Stimulated activated CD8-positive, alpha-beta memory T cell treated with anti-CD3 and anti-CD28 coated beads, Interleukin-4, amount 100 ng/mL, for 4 hours (primary cell): ENCODE measurements at regions not wholly inside any gene's neighbourhood (a gene's known extent, or its start where the extent isn't known, plus 50 kb on each side); places are given as distances from the start of the nearest gene placed in this dataset.

Experiments
- DNase-seq, 2 donors: peaks; one replicate each; pipeline ENCODE4 v3.0.0-alpha.2; 2020; ENCODE audit warnings: low read depth in 2 of 2, low spot score in 1 of 2

DNA sequence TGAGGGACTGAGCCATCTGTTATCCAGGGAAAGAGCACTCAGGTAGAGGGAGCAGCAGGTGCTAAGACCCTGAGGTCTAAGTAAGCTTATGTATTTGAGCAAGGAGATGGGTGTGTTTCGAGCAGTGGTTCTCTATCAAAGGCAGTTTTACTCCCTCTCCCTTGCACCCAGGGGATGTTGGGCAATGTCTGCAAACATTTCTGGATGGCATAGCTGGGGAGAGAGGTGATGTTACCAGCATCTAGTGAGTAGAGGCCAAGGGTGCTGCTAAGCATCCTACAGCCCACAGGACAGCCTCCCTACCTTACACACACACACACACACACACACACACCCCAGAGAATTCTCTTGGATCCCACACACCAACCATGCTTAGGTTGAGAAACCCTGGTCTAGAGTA lies 221.0 kb upstream of the PWP1 start:
- no peak for DNase-seq

DNA sequence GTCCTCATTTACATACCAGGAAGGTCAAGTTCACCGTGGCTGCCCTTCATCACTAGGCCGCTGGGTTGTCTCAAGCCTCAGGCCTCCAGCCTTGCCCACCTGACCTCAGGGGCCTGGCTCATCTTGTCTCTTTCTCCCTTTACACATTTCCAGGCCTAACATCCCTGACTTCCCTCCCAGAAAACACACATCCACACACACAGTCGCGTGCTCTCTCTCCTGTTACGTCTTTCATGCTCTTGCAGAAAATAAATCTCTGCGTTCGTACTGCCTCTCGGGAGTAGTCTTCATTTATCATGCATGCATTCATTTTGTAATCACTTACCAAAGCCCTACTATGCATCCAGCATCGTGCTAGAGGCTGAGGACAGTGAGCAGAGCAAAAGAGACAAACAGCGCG lies 220.0 kb upstream of the PWP1 start:
- no peak for DNase-seq

DNA sequence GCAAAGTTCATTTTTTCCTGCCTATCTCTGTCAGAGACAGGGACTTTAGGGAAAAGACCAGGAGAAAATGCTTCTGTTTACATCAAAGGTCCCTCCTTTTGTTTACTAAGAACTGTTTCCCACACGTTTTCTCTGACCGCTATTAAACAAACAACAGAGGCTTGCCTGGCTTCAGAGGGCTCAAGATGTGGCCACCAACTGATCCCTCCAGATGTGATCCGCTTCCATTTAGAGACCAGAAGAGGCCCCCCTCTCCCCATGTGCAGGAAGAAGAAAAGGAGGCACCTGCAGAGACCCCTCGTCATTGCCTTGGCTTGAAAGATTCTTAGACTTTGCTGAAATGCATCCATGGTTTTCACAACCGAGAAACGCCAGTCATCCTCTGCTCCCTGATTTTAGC lies 217.9 kb upstream of the PWP1 start:
- no peak for DNase-seq

DNA sequence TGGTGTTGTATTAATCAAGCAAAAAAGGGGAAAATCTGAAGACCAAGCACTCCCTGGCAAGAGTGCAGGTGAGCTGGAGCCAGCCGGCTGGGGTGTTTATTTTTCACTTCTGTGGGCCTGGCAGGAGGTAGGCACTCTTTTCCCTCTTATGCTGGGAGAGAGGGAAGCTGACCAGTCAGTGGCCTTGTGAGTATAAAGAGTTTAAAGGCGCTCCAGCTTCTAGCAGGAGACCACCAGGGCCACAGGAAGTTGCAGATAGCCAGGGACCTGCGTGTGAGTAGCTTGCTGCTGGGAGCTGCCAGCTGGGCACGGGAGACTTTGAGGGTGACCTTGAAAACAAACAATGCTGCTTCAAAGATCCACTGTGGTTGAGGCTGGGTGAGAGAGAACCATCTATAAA lies 217.4 kb upstream of the PWP1 start:
- no peak for DNase-seq

DNA sequence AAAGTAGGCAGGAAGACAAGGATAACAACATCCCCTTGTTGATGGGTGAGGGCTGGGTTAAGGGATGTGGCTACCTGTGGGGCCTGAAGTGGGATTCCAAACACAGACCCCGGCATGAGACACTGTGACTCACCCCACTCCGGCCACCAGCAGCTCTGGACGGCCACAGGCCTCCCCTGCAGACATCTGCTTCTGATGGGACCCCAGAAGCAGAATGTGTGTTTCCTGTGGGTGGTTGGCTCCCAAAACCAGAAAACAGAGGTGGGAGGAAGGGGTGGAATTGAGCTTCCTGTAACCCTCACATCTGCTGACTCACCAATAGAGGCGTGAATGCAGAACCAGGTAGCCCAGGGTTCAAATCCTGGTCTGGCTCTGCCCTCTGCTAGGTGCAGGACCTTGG lies 216.6 kb upstream of the PWP1 start:
- no peak for DNase-seq

DNA sequence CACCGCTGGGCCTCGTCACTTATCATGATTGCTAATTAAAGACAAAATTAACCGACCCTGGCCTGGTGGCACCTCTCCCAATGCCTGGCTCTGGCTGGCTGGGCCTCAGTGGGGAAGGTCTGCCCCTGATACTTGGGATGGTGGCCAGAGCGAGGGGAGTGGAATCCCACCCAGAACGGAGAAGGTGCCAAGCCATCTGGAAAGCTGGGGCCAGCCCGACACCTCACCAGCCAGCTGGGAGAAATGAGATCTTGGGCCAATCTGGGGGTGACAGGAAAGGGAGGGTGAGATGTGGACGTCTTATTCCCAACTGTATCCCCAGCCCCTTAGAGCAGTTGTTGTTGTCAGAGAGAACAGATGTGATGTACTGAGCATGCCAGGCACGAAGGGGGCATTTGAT lies 215.0 kb upstream of the PWP1 start:
- DNase-seq = no peak

DNA sequence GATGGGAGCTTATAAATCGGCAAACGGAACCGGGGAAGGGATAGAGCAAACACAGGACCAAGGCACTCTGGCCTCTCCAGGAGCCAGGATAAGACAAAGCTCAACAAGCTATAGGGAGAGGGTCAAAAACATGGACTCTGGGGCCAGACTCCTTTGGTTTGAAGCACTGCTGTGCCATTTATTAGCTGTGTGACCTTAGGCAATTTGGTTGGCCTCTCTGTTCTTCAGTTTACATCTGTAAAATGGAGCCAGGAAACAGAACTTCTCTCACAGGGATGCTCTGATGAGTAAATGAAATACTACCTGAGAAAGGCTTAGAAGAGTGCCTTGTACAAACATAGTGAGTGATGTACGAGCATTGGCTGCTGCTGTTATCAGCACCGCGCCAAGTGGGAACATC lies 213.3 kb upstream of the PWP1 start:
- DNase-seq = no peak

DNA sequence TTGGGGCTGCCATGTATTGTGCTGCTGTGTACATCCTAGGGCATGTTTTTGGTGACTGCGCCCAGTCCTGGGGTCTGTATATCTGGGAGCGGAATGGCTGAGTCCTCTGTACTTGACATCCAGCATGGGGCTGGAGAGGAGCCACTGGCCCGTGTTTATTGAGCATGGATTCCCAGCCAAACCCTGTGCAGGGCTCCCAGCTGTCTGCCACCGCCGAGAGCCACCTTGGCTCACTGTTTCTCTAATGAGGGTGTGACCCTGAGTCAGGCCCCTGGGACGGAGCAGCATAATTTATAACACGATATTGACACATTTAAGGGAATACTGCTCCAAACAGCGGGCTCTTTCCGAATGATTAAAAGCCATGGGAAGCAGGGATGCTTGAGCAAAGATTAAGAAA lies 211.5 kb upstream of the PWP1 start:
- DNase-seq = no peak

DNA sequence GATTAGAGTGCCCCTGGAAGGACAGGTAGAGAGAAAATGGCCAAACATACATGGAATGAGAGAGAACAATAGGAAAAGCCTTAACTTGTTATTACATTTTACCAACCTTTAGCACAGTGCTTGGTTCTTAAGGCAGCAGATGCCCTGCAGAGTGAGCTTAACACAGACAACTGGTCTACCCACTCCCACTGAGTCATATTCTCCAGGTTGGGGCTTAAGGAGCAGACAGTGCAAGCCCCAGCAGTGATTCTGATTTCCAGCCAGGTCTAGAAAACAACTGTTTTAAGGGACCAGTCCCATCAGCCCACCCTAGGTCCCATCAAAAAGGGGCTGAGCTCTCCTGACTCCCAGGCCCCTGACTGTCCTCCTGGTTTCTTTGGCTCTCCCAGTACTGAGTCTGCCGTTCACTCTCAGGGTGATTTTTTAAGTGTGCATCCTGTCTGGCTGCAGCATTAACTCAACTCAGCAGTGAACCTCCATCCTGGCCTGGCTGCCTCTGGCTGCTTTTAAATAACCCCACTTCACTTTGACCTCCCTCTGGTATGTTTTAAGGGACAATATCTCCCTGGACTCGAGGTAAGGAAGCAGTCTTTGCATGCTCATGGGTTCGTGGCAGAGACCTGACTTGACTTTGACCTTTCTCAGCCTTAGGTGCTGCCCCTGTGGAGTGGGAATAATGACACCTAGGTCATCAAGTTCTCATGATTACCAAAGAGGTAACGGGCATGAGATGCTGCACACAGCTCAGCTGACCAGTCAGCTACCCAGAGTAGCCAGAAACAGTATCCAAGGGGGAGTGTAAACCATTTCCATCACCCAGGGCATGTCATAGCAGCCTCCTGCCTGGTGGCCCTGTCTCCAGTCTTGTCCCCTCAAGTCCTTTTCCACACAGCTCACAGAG lies 210.7 kb upstream of the PWP1 start:
- DNase-seq = no peak

DNA sequence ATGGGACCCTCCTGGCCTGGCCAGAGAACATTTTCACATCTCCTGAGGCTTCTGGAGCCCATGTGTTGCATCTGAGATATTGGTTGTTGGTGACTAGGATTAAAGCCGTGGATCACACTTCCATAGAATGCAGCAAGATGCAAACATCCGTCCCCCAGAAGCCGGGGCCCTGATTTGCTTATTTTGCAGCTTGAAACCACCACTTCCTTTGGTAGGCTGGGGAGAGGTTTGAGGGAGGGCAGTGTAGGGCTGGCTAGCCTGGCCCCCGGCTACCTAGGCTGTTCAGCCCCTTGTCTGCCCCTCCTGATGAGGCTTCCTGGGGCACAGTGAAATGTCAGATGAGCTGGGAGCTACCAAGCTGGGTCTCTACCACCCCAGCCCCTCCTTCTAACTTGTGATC lies 209.7 kb upstream of the PWP1 start:
- no peak for DNase-seq

DNA sequence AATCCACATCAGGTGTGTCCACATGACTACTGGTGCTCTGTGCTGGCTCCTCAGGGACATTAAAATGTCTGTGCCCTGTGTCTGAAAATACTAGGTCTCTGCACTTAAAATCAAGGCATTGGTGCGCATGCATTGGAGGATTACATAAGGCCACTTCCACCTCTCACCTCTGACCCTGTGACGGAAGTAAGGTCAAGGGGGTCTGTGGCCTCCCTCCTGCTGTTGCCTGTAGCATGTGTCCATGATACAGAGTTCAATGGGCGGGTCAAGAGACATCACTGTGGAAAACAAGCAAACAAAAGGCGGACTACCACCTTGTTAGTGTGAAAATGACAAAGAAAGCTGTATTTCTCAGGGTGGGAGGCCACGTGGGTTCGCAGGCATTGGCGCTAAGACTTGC lies 208.6 kb upstream of the PWP1 start:
- no peak for DNase-seq

DNA sequence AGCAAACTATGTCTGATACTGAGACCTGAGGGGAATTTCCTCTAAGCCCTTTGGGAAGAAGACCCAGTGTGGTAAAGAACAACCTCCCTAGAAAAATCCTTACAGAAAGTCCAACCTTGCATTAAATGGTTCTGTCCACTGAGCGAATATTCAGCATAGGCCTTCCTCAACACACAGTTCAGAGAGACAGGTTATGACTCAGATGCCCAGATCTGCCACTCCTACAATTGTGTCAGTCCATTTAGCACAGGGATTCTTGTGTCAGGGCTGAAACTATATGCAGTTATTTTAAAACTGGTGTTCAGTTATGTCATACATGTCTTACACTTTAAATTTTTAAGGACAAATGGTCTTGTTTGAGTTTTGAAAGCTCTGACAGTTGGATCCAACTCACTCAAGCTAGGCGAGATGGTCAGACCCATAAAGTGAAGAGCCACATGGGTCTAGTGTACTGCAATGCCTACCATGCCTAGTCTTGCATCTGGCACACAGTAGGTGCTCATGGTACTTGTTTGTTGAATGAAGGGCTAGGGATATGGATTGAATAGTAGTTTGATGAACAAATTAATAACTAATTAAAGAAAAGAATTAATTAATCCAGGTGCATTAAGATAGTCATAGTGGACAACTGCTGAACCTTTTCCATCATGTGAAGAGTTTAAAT lies 207.5 kb upstream of the PWP1 start:
- no peak for DNase-seq

DNA sequence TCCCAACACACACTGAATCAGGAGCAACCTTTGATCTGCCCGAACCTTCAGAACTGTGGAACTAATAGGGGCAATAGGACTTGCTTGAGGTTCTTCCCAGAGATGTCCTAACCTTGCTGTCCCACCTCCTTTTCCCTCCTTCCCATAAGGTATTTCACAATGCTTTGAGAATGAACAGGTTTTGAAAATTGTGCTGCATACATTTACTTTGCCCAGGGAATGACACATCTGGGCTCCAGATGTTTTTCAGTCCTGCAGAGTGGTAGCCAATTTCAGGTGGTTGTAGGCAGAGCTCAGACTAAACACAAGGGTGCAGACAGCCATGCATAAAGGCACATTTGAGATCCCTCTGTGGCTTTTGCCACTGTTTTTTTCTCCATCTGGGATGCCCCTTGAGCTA lies 206.7 kb upstream of the PWP1 start:
- DNase-seq = no peak

DNA sequence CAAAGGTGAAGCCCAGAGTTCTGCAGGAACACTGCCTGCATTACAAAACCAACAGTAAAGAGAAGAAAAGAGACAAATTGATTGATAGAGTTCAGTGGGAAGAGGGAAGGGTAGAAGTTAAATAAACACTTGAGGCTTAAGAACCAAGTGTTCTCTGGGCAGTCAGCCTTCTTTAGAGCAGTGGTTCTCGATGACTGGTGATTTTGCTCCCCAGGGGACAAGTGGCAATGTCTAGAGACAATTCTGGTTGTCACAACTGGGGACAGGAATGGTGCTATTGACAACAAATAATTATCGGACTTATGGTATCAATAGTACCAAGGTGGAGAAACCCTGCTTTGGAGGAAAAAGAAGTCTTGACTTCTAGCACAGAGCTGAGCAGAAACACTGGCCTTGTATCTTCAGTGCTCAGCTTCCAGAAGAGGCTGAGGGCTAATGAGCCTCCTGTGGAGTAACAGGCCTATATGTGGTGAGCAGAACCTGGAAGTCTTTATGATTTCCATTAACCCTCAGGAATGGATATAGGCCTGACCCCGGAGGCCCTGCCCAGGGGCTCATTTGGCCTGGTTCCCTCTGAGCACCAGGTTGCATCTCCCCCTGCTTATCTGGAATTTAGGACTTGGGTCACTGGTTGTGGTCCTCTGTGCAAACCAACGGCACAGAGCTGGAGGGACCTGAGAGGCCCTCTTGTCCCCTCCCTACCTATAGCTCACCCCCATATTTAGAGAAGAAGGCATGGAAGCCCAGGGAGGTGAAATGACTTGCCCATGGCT lies 204.6 kb upstream of the PWP1 start:
- DNase-seq = no peak

DNA sequence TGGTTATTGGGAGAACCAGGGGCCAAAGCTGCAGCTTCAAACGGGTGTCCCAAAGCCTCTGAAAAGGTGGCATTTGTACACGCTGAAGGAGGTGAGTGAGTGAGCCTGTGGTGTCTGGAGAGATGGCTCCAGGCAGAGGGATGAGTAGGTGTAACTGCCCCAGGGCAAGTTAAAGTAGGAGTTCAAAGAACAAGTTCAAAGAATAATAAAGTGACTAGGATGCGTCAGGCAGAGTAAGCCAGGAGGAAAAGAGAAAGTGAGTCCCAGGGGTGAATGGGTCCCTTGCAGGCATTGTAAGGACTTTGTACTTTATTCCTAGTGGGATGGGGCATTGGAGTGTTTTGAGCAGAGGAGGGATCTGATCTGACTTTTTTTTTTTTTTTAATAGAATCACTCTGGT lies 201.4 kb upstream of the PWP1 start:
- no peak for DNase-seq

DNA sequence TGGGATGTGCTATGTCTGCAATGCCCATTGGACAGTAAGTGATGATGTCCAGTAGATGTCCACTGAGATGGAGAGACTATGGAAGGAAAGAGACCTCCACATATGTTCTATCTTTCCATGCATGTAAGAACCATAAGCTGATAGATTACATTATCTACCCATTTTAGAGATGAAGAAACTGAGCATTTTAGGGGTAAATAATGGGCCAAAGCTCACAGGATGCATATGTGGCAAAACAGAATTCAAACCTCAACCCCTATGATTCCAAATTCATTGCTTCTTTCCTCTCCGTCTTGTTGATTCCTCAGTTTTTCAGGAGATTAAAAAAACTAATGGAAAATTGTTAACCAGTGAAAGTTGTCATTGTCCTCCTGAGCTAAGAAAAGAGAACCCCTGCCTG lies 200.7 kb upstream of the PWP1 start:
- no peak for DNase-seq

DNA sequence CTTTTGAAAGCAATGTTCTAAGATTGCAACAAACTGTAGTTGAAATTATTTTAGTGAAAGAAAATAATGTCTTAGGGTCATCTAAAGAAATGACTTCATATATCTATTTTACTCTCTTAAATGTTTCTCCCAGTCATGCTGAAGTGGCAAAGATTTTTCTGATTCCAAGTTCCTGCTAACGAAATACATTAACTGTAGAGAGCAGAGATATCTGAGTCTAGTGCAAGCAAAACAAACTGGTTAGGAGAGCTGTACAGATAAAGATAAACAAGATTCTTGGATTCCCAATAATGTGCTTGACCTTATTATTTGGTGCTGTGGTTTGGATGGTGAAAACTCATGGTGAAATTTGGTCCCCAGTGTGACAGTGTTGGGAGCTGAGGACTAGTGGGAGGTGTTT lies 199.9 kb upstream of the PWP1 start:
- DNase-seq = no peak

DNA sequence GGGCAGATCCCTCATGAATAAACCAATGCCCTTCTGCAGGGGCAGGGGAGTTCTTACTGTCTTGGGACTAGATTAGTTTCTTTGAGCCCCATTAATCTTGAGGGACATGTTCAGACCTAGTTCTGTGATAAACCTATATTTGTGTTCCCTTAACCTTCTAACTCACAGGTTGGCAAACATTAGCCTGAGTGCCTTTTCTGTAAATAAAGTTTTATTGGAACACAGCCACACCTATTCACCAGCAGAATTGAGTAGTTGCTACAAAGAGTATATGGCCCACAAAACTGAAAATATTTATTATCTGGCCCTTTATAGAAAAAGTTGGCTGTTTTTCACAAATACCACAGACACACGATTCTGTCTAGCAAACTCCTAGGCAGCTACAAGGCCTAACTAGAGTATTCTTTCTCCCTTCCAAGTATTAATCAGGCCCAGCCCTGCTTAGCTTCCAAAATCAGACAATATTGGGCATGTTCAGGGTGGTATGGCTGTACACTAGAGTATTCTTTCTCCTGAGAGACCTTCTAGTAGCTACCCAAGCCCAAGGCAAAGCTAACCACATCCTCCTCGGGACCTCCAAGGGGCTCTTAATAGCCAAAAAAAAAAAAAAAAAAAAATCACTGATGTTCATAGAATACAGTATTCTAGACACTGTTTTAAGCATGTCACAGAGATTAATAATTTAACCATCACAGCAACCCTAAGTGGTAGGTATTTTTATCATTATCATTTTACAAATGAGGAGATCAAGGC lies 199.3 kb upstream of the PWP1 start:
- DNase-seq = no peak

DNA sequence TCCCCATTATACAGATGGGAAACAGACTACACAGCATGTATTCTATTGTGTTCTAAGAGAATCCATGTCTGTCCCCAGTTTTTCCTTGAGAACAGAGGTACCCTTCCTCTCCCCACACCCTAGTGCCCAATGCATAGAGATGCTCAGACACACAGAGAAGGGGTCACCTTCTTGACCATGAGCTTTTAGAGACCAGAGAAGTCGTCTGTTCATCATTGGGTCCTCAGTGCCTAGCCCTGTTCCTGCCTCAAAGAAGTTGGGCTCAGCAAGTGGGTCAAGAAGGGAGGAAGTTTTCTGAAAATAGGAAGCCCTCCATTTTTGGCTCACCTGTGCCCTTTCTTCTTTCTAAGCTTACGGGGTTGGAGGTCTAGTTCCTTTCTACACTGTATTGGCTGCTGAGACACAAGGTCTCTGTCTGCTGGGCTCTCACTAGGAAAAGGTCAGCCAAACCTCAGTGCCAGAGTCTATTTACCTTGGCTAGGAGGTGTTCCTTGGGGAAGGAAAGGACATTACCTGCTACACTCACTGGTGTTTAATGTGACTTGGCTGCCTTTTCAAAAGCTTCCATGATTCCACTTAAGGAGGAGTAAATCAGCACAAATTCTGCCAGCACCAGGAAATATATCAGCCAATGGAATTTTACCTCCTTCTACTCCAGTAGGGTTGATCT lies 198.5 kb upstream of the PWP1 start:
- DNase-seq = no peak

DNA sequence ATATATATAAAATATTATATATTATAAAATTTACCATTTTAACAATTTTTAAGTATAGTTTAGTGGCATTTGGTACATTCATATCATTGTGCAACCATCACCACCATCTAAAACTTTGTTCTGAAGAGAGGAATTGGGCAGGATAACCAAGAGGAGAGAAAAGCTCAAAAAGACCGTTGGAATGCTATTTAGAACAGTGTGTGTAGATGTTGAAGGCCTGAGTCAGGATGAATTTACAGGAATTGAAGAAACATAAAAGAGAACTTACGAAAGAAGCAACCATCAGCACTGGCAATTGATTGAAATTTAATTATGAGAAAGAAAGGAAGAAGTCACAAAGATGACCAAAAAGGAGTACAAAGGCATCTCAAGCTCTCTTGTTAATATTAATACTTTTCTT lies 196.9 kb upstream of the PWP1 start:
- DNase-seq = no peak

DNA sequence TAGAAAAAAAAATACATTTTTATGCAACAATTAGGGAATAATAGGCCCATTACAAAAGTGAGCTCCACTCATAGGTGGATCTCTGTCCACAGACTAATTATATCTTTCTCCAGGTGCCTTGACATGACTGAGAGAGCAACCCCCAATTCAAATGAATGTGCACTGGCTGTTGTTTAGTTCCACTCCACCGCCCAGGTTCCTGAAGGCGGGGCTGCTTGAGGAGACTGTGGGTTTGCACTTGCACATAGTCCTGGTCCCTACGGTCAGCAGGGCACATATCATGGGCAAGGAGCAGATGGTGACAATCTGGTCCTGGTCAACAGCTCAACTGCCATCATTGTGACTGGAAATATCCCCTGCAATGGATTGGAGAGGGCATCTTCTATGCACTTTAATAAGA lies 195.6 kb upstream of the PWP1 start:
- DNase-seq = no peak
